GM23338 (cell line): ENCODE measurements at regions not wholly inside any gene's neighbourhood (a gene's known extent, or its start where the extent isn't known, plus 50 kb on each side); places are given as distances from the start of the nearest gene placed in this dataset.

ENCODE experiments used
- ATAC-seq: fragments of 200-7000 bp; cut with Tn5 transposase; 3 replicates; pipeline ENCODE4 v1.9.1; 2020
- DNase-seq: peaks from one replicate; pipeline ENCODE4 v3.0.0-alpha.2; 2015; ENCODE audit warnings: low spot score
- H2AFZ ChIP-seq: fragments of 200-600 bp; sonication (generic); 2 replicates; pipeline ENCODE4 v1.8.0; 2016; ENCODE audit warnings: antibody characterized with exemption, mild to moderate bottlenecking, moderate library complexity
- H3F3A ChIP-seq: fragments of 200-600 bp; sonication (generic); replicated peaks from 2 replicates; pipeline ENCODE4 v1.8.0; 2017; ENCODE audit warnings: antibody characterized with exemption, mixed run types, low read depth
- H3K27ac ChIP-seq: fragments of 200-600 bp; sonication (generic); 2 replicates; pipeline ENCODE4 v1.6.1; 2016; ENCODE audit warnings: low read depth
- H3K27me3 ChIP-seq: fragments of 200-600 bp; sonication (generic); 2 replicates; pipeline ENCODE4 v1.8.0; 2016; ENCODE audit warnings: mild to moderate bottlenecking, mixed run types, moderate library complexity; ENCODE audit not compliant: insufficient read depth
- H3K36me3 ChIP-seq: fragments of 200-600 bp; sonication (generic); 2 replicates; pipeline ENCODE4 v1.8.0; 2016; ENCODE audit warnings: mild to moderate bottlenecking; ENCODE audit not compliant: insufficient read depth
- H3K4me1 ChIP-seq: fragments of 200-600 bp; sonication (generic); 2 replicates; pipeline ENCODE4 v1.8.0; 2016; ENCODE audit warnings: mild to moderate bottlenecking, moderate library complexity; ENCODE audit not compliant: insufficient read depth
- H3K4me2 ChIP-seq: fragments of 200-600 bp; sonication (generic); 2 replicates; pipeline ENCODE4 v1.7.1; 2017; ENCODE audit warnings: mixed run types
- H3K4me3 ChIP-seq: fragments of 200-600 bp; sonication (generic); 2 replicates; pipeline ENCODE4 v1.6.1; 2016; ENCODE audit warnings: mixed run types
- H3K79me2 ChIP-seq: fragments of 200-600 bp; sonication (generic); replicated peaks from 2 replicates; pipeline ENCODE4 v1.8.0; 2017; ENCODE audit warnings: mild to moderate bottlenecking; ENCODE audit not compliant: insufficient read depth
- H3K9me2 ChIP-seq: fragments of 200-600 bp; sonication (generic); 2 replicates; pipeline ENCODE4 v1.8.0; 2017; ENCODE audit not compliant: insufficient read depth
- H4K20me1 ChIP-seq: fragments of 200-600 bp; sonication (generic); replicated peaks from 2 replicates; pipeline ENCODE4 v1.8.0; 2017; ENCODE audit warnings: mild to moderate bottlenecking; ENCODE audit not compliant: insufficient read depth
- H3K27ac Mint-ChIP-seq: 2 replicates; pipeline ENCODE4 v1.8.0; 2020; ENCODE audit warnings: inconsistent platforms, mild to moderate bottlenecking, moderate library complexity, mixed read lengths
- H3K27me3 Mint-ChIP-seq: 3 replicates; pipeline ENCODE4 v1.8.0; 2022; ENCODE audit warnings: low read depth, mild to moderate bottlenecking, moderate library complexity, mixed read lengths, inconsistent platforms; ENCODE audit not compliant: insufficient read depth, poor library complexity
- H3K36me3 Mint-ChIP-seq: 3 replicates; pipeline ENCODE4 v1.8.0; 2021; ENCODE audit warnings: low read depth, mild to moderate bottlenecking, inconsistent platforms, moderate library complexity, mixed read lengths
- H3K4me1 Mint-ChIP-seq: 3 replicates; pipeline ENCODE4 v1.8.0; 2020; ENCODE audit warnings: mild to moderate bottlenecking, inconsistent platforms, mixed read lengths
- H3K4me3 Mint-ChIP-seq: 3 replicates; pipeline ENCODE4 v1.8.0; 2021; ENCODE audit warnings: moderate library complexity, mild to moderate bottlenecking, inconsistent platforms, mixed read lengths
- H3K9me3 Mint-ChIP-seq: 3 replicates; pipeline ENCODE4 v1.8.0; 2020; ENCODE audit warnings: moderate library complexity, mild to moderate bottlenecking, inconsistent platforms, mixed read lengths
- CTCF ChIP-seq, 2 experiments: fragments of 200-600 bp in 1 of 2; sonication (generic) in 1 of 2; conservative IDR thresholded peaks; 2 replicates each; pipeline versions ENCODE4 v1.5.1 to v1.6.1; 2016 to 2017; ENCODE audit warnings: antibody characterized with exemption in 2 of 2, low read depth in 2 of 2, mild to moderate bottlenecking in 2 of 2, moderate library complexity in 1 of 2
- ZNF462 ChIP-seq: fragments of 250-450 bp; sonication (Bioruptor Pico); IDR thresholded peaks from 2 replicates; pipeline ENCODE4 v1.5.0; 2020; ENCODE audit warnings: mild to moderate bottlenecking, moderate library complexity

GRCh38 chr9:82519332-82519731 is 530.8 kb downstream of the SPATA31D1 start (continued):
- TF ChIP-seq ZNF462 (CRISPR knock-in tag) = no peak

GRCh38 chr9:82524407-82524806 is 535.8 kb downstream of the SPATA31D1 start:
- ATAC-seq (no peak; the same call in 2 of the 3 replicates), DNase-seq (peak; percentile 16)
- no peaks in the 10 kb centered on the region for H3K36me3 ChIP-seq
- H3K9me3 Mint-ChIP-seq = peaks cover 16% of the 10 kb centered on the region
- no peaks in the 10 kb centered on the region for H3K27me3 ChIP-seq
- TF ChIP-seq ZNF462 (CRISPR knock-in tag) (no peak), CTCF (conservative IDR thresholded peaks at IDR 0.05; ENCODE audit: low read depth in 2 of 2) (peak; percentile 29 to 34; a peak in 3 of 4 replicates)
- peaks cover 5% of the 10 kb centered on the region; the same call in 1 of the 3 replicates for H3K36me3 Mint-ChIP-seq
- H3K4me3 Mint-ChIP-seq = no peak overlapping the region
- H3K27ac Mint-ChIP-seq = no peak overlapping the region
- H2AFZ ChIP-seq = no peak overlapping the region
- no peaks in the 10 kb centered on the region for H3K79me2 ChIP-seq
- H3K27me3 Mint-ChIP-seq = no peaks in the 10 kb centered on the region
- no peak overlapping the region for H3K4me2 ChIP-seq
- H4K20me1 ChIP-seq = no peaks in the 10 kb centered on the region
- H3F3A ChIP-seq = no peaks in the 10 kb centered on the region
- H3K4me1 ChIP-seq = no peaks in the 10 kb centered on the region
- no peaks in the 10 kb centered on the region for H3K4me1 Mint-ChIP-seq
- H3K4me3 ChIP-seq = no peak overlapping the region
- peaks cover 15% of the 10 kb centered on the region for H3K9me2 ChIP-seq
- no peak overlapping the region for H3K27ac ChIP-seq
